Breast epithelium (tissue), 3 donors: ENCODE measurements at regions not wholly inside any gene's neighbourhood (a gene's known extent, or its start where the extent isn't known, plus 50 kb on each side); places are given as distances from the start of the nearest gene placed in this dataset.

Experiments used
- POLR2A ChIP-seq: fragments of 450-650 bp; IDR thresholded peaks from one replicate; pipeline ENCODE4 v1.6.1; 2016; ENCODE audit warnings: antibody characterized with exemption, mild to moderate bottlenecking, moderate library complexity
- TF ChIP-seq, protein P1 (sequence below), 3 donors: fragments of 450-650 bp; IDR thresholded peaks; one replicate each; pipeline ENCODE4 v1.5.1; 2016 to 2017; ENCODE audit warnings: antibody characterized with exemption in 3 of 3, mild to moderate bottlenecking in 3 of 3, moderate library complexity in 3 of 3

DNA sequence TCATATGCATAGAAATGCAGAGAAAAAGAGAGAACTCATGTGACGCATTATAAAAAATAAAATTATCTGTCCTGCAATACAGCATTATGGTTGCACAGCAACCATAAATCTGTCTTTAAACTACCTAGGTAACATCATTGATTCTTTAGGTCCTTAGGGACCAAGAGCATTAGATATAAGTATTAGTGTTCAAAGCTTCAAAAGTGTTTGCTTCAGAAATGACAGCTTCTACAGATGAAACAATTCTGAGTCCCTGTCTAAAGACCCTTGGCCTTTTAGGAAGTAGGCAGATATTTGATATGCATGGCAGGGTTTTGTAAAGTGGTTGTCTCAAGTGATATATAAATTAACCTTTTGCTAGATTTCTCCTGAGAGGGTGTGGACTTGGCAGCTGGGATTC lies 454.2 kb downstream of the GBE1 start:
- TF ChIP-seq, protein P1, sequence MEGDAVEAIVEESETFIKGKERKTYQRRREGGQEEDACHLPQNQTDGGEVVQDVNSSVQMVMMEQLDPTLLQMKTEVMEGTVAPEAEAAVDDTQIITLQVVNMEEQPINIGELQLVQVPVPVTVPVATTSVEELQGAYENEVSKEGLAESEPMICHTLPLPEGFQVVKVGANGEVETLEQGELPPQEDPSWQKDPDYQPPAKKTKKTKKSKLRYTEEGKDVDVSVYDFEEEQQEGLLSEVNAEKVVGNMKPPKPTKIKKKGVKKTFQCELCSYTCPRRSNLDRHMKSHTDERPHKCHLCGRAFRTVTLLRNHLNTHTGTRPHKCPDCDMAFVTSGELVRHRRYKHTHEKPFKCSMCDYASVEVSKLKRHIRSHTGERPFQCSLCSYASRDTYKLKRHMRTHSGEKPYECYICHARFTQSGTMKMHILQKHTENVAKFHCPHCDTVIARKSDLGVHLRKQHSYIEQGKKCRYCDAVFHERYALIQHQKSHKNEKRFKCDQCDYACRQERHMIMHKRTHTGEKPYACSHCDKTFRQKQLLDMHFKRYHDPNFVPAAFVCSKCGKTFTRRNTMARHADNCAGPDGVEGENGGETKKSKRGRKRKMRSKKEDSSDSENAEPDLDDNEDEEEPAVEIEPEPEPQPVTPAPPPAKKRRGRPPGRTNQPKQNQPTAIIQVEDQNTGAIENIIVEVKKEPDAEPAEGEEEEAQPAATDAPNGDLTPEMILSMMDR (IDR thresholded peaks at IDR 0.05), result no peak
- no peak for TF ChIP-seq POLR2A
